ENCODE measurements at regions not wholly inside any gene's neighbourhood (a gene's known extent, or its start where the extent isn't known, plus 50 kb on each side); places are given as distances from the start of the nearest gene placed in this dataset.

DNA sequence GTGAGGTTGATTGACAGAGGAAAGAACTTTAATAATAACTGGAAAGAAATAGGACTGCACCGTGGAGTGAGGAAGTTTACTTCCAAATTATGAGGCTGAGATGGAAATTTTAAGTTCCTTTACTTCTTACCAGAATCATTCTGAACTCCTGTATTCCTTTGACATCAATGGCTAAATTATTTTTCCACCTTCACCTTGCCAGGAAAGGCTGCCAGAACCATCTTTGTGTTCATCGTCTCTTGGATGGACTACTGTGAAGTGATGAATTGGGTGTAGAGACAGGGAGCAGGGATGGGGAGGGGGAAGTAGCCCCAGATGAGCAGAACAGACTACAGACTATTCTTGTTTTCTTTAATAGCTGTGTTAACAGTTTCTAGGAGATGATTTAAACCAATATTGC lies 102.1 kb upstream of the CEP162 start:
- Histone ChIP-seq H4K12ac (ENCODE audit: low read depth, low read length) (no peak overlapping the region), H3K4me2 (ENCODE audit: low read length) (no peak overlapping the region), H2AK5ac (ENCODE audit: low read length) (no peak overlapping the region), H3K23ac (ENCODE audit: low read length) (no peak overlapping the region), H3K79me1 (ENCODE audit: low read length) (no peaks in the 10 kb centered on the region), H3K36me3 (ENCODE audit: control insufficient read depth in 1 of 2, insufficient read depth in 2 of 2, low read length in 2 of 2) (no peaks in the 10 kb centered on the region), H2BK5ac (ENCODE audit: low read depth, low read length, poor library complexity) (no peak overlapping the region), H3K27me3 (ENCODE audit: insufficient read depth, low read length) (no peaks in the 10 kb centered on the region), H3K4me3 (ENCODE audit: low read depth, low read length) (no peak overlapping the region), H3K9ac (ENCODE audit: low read length) (no peak overlapping the region), H4K8ac (ENCODE audit: low read depth, low read length) (no peak overlapping the region), H3K14ac (ENCODE audit: low read length) (no peak overlapping the region), H3K4ac (ENCODE audit: low read depth, low read length) (no peak overlapping the region), H3K27ac (ENCODE audit: low read depth, low read length) (no peak overlapping the region), H3K4me1 (ENCODE audit: control insufficient read depth in 1 of 2, insufficient read depth in 2 of 2, low read length in 2 of 2) (no peaks in the 10 kb centered on the region), H3K9me3 (ENCODE audit: insufficient read depth, low read depth, low read length) (no peaks in the 10 kb centered on the region), H4K91ac (ENCODE audit: low read depth, low read length) (no peak overlapping the region), H2BK12ac (ENCODE audit: low read length) (no peak overlapping the region), H3K18ac (ENCODE audit: low read length) (no peak overlapping the region), H2AFZ (ENCODE audit: insufficient read depth, low read length, poor library complexity) (no peak overlapping the region), H3K79me2 (ENCODE audit: control insufficient read depth, insufficient read depth, low read length, poor library complexity) (no peaks in the 10 kb centered on the region), H2BK120ac (ENCODE audit: insufficient read depth, low read length, poor library complexity) (no peak overlapping the region)
- no peak for DNase-seq
- WGBS (ENCODE audit: extremely low coverage, insufficient coverage, insufficient read length) = no CpG with 5 or more reads among the region's 2 CpGs

DNA sequence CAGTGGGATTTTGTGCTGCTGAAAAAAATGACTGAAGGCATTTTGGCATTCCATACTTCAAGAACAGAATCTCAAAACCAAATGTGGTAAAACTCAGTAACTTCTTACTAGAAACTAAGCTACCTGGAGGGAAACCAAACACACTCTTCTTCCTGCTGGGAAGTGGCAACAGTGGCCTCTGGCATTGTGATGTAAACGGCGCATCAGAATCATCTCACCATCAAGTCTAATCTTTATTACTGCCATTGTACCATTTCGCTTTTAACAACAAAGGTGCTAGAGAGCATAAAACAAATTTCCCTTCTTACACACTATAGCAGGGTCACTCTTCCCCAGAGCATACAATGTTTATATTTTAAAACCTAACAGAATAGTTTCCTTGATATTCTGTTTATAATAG lies 101.6 kb upstream of the CEP162 start:
- Histone ChIP-seq H3K9me3 (ENCODE audit: insufficient read depth, low read depth, low read length) (no peaks in the 10 kb centered on the region), H3K4me2 (ENCODE audit: low read length) (no peak overlapping the region), H2AK5ac (ENCODE audit: low read length) (no peak overlapping the region), H3K79me2 (ENCODE audit: control insufficient read depth, insufficient read depth, low read length, poor library complexity) (no peaks in the 10 kb centered on the region), H4K91ac (ENCODE audit: low read depth, low read length) (no peak overlapping the region), H3K4me1 (ENCODE audit: control insufficient read depth in 1 of 2, insufficient read depth in 2 of 2, low read length in 2 of 2) (no peaks in the 10 kb centered on the region), H3K27ac (ENCODE audit: low read depth, low read length) (no peak overlapping the region), H3K18ac (ENCODE audit: low read length) (no peak overlapping the region), H3K9ac (ENCODE audit: low read length) (no peak overlapping the region), H2BK5ac (ENCODE audit: low read depth, low read length, poor library complexity) (no peak overlapping the region), H3K23ac (ENCODE audit: low read length) (no peak overlapping the region), H3K4ac (ENCODE audit: low read depth, low read length) (no peak overlapping the region), H3K27me3 (ENCODE audit: insufficient read depth, low read length) (no peaks in the 10 kb centered on the region), H3K4me3 (ENCODE audit: low read depth, low read length) (no peak overlapping the region), H2BK12ac (ENCODE audit: low read length) (no peak overlapping the region), H4K8ac (ENCODE audit: low read depth, low read length) (no peak overlapping the region), H4K12ac (ENCODE audit: low read depth, low read length) (no peak overlapping the region), H3K36me3 (ENCODE audit: control insufficient read depth in 1 of 2, insufficient read depth in 2 of 2, low read length in 2 of 2) (no peaks in the 10 kb centered on the region), H2AFZ (ENCODE audit: insufficient read depth, low read length, poor library complexity) (no peak overlapping the region), H3K14ac (ENCODE audit: low read length) (no peak overlapping the region), H3K79me1 (ENCODE audit: low read length) (no peaks in the 10 kb centered on the region), H2BK120ac (ENCODE audit: insufficient read depth, low read length, poor library complexity) (no peak overlapping the region)
- no CpG with 5 or more reads among the region's 3 CpGs for WGBS (ENCODE audit: extremely low coverage, insufficient coverage, insufficient read length)
- DNase-seq = no peak

DNA sequence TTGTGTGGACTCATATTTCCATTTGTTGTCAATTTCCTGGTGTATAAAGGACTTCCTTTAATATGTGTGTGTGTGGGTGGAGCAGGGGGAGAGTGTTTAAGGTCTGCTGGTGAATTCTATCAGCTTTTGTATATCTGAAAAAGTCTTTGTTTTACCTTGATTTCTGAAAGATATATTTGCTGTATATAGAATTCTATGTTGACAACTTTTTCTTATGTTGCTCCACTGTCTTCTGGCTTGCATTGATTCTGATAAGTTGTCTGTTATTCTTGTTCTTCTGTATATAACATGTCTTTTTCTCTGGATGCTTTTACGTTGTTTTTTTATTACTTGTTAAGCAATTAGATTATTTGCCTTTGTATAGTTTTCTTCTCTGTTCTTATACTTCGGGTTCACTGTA lies 90.0 kb upstream of the CEP162 start:
- Histone ChIP-seq H2AK5ac (ENCODE audit: low read length) (no peak overlapping the region), H4K8ac (ENCODE audit: low read depth, low read length) (no peak overlapping the region), H3K4me2 (ENCODE audit: low read length) (no peak overlapping the region), H3K79me2 (ENCODE audit: control insufficient read depth, insufficient read depth, low read length, poor library complexity) (no peaks in the 10 kb centered on the region), H2AFZ (ENCODE audit: insufficient read depth, low read length, poor library complexity) (no peak overlapping the region), H3K9me3 (ENCODE audit: insufficient read depth, low read depth, low read length) (no peaks in the 10 kb centered on the region), H3K23ac (ENCODE audit: low read length) (no peak overlapping the region), H2BK120ac (ENCODE audit: insufficient read depth, low read length, poor library complexity) (no peak overlapping the region), H3K9ac (ENCODE audit: low read length) (no peak overlapping the region), H3K27me3 (ENCODE audit: insufficient read depth, low read length) (no peaks in the 10 kb centered on the region), H2BK5ac (ENCODE audit: low read depth, low read length, poor library complexity) (no peak overlapping the region), H3K27ac (ENCODE audit: low read depth, low read length) (no peak overlapping the region), H4K91ac (ENCODE audit: low read depth, low read length) (no peak overlapping the region), H4K12ac (ENCODE audit: low read depth, low read length) (no peak overlapping the region), H2BK12ac (ENCODE audit: low read length) (no peak overlapping the region), H3K18ac (ENCODE audit: low read length) (no peak overlapping the region), H3K4ac (ENCODE audit: low read depth, low read length) (no peak overlapping the region), H3K79me1 (ENCODE audit: low read length) (no peaks in the 10 kb centered on the region), H3K36me3 (ENCODE audit: control insufficient read depth in 1 of 2, insufficient read depth in 2 of 2, low read length in 2 of 2) (no peaks in the 10 kb centered on the region), H3K4me3 (ENCODE audit: low read depth, low read length) (no peak overlapping the region), H3K4me1 (ENCODE audit: control insufficient read depth in 1 of 2, insufficient read depth in 2 of 2, low read length in 2 of 2) (no peaks in the 10 kb centered on the region), H3K14ac (ENCODE audit: low read length) (no peak overlapping the region)
- DNase-seq = no peak
- WGBS (ENCODE audit: extremely low coverage, insufficient coverage, insufficient read length) = no CpG with 5 or more reads among the region's 2 CpGs

DNA sequence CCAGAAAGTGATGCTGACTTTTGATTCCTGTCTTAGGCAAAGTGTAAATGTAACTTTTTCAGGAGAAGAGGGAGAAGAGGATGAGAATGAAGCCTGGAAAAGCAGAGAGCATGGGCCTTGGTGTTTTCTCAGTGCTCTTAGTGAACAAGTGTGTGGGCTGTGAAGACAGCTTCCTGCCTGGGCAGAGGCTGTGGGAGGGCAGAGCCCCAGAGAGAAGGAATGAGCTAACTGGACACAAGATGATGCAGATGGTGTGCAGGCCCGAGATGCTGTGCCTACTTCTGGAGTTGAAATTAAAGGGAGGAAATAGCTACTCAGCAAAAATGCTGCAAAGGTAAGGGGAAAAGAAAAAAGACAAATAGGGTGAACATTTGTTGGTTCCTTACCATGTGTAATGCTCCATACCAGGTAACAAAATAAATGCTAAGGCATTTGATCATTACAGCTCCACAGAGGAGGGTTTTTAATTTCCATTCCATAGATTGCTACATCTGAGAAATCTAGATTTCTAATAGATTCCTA lies 87.0 kb upstream of the CEP162 start:
- no peak overlapping the region for H3K14ac ChIP-seq (ENCODE audit: low read length)
- no peak overlapping the region for H3K4me3 ChIP-seq (ENCODE audit: low read depth, low read length)
- H3K23ac ChIP-seq (ENCODE audit: low read length) = no peak overlapping the region
- H4K12ac ChIP-seq (ENCODE audit: low read depth, low read length) = no peak overlapping the region
- no peak overlapping the region for H2AFZ ChIP-seq (ENCODE audit: insufficient read depth, low read length, poor library complexity)
- H3K27ac ChIP-seq (ENCODE audit: low read depth, low read length) = no peak overlapping the region
- no peak overlapping the region for H3K4me2 ChIP-seq (ENCODE audit: low read length)
- H3K18ac ChIP-seq (ENCODE audit: low read length) = no peak overlapping the region
- no peaks in the 10 kb centered on the region for H3K79me2 ChIP-seq (ENCODE audit: control insufficient read depth, insufficient read depth, low read length, poor library complexity)
- H3K79me1 ChIP-seq (ENCODE audit: low read length) = no peaks in the 10 kb centered on the region
- no peak overlapping the region for H4K91ac ChIP-seq (ENCODE audit: low read depth, low read length)
- H3K9ac ChIP-seq (ENCODE audit: low read length) = no peak overlapping the region
- no peaks in the 10 kb centered on the region for H3K4me1 ChIP-seq (ENCODE audit: control insufficient read depth in 1 of 2, insufficient read depth in 2 of 2, low read length in 2 of 2)
- no peak overlapping the region for H2BK5ac ChIP-seq (ENCODE audit: low read depth, low read length, poor library complexity)
- no peak for DNase-seq
- H3K9me3 ChIP-seq (ENCODE audit: insufficient read depth, low read depth, low read length) = no peaks in the 10 kb centered on the region
- H2BK120ac ChIP-seq (ENCODE audit: insufficient read depth, low read length, poor library complexity) = no peak overlapping the region
- H3K4ac ChIP-seq (ENCODE audit: low read depth, low read length) = no peak overlapping the region
- H3K36me3 ChIP-seq (ENCODE audit: control insufficient read depth in 1 of 2, insufficient read depth in 2 of 2, low read length in 2 of 2) = no peaks in the 10 kb centered on the region
- H2AK5ac ChIP-seq (ENCODE audit: low read length) = no peak overlapping the region
- H3K27me3 ChIP-seq (ENCODE audit: insufficient read depth, low read length) = no peaks in the 10 kb centered on the region
- WGBS (ENCODE audit: extremely low coverage, insufficient coverage, insufficient read length) = no CpG with 5 or more reads among the region's 1 CpG
- no peak overlapping the region for H4K8ac ChIP-seq (ENCODE audit: low read depth, low read length)
- no peak overlapping the region for H2BK12ac ChIP-seq (ENCODE audit: low read length)

Measured in trophoblast cell (in vitro differentiated cells and primary cell).